Keratinocyte (primary cell): ENCODE measurements at regions not wholly inside any gene's neighbourhood (a gene's known extent, or its start where the extent isn't known, plus 50 kb on each side); places are given as distances from the start of the nearest gene placed in this dataset.

Source experiments
- DNase-seq: peaks from one replicate; pipeline ENCODE4 v3.0.0-alpha.2; 2011; ENCODE audit warnings: low read depth, missing footprints, low spot score
- FAIRE-seq: peaks from 2 replicates; lab custom pipeline; 2011; peaks lifted over from hg19 to GRCh38; lab: Jason Lieb, UNC
- H2AFZ ChIP-seq: 2 replicates; pipeline ENCODE4 v1.6.0; 2012; ENCODE audit warnings: low read length, control low read depth, inconsistent platforms; ENCODE audit not compliant: control insufficient read depth
- H3K27ac ChIP-seq: 2 replicates; pipeline ENCODE4 v1.5.1; 2011; ENCODE audit warnings: low read length; ENCODE audit not compliant: control insufficient read depth, insufficient read depth
- H3K27me3 ChIP-seq: 3 replicates; pipeline ENCODE4 v1.6.0; 2011; ENCODE audit warnings: low read length; ENCODE audit not compliant: control insufficient read depth, insufficient read depth; ENCODE audit errors: extremely low read depth
- H3K36me3 ChIP-seq, 2 experiments: 2 replicates in 1 of 2; 3 replicates in 1 of 2; pipeline ENCODE4 v1.5.1; 2011; ENCODE audit warnings: low read length in 2 of 2, mild to moderate bottlenecking in 1 of 2; ENCODE audit not compliant: control insufficient read depth in 2 of 2, insufficient read depth in 2 of 2; ENCODE audit errors: extremely low read depth in 1 of 2
- H3K4me1 ChIP-seq: 3 replicates; pipeline ENCODE4 v1.5.1; 2011; ENCODE audit warnings: low read length; ENCODE audit not compliant: control insufficient read depth, insufficient read depth; ENCODE audit errors: extremely low read depth
- H3K4me2 ChIP-seq: 3 replicates; pipeline ENCODE4 v1.6.0; 2011; ENCODE audit warnings: low read depth, low read length; ENCODE audit not compliant: control insufficient read depth, insufficient read depth; ENCODE audit errors: extremely low read depth
- H3K4me3 ChIP-seq, 3 experiments: fragments of 200-600 bp in 1 of 3; sonication (generic) in 1 of 3; 2 replicates in 2 of 3; 3 replicates in 1 of 3; pipeline ENCODE4 v1.5.1; 2011 to 2016; ENCODE audit warnings: low read length in 3 of 3, mild to moderate bottlenecking in 3 of 3, control low read depth in 2 of 3, inconsistent platforms in 1 of 3, low read depth in 1 of 3, mixed read lengths in 1 of 3, mixed run types in 1 of 3, moderate library complexity in 1 of 3; ENCODE audit not compliant: control insufficient read depth in 2 of 3, insufficient read depth in 2 of 3; ENCODE audit errors: extremely low read depth in 1 of 3
- H3K79me2 ChIP-seq: 2 replicates; pipeline ENCODE4 v1.6.0; 2012; ENCODE audit warnings: low read length; ENCODE audit not compliant: control insufficient read depth, insufficient read depth
- H3K9ac ChIP-seq: 3 replicates; pipeline ENCODE4 v1.6.0; 2011; ENCODE audit warnings: low read length; ENCODE audit not compliant: control insufficient read depth, insufficient read depth; ENCODE audit errors: extremely low read depth
- H3K9me1 ChIP-seq: 3 replicates; pipeline ENCODE4 v1.6.0; 2011; ENCODE audit warnings: low read length; ENCODE audit not compliant: control insufficient read depth, insufficient read depth; ENCODE audit errors: extremely low read depth
- H3K9me3 ChIP-seq: 2 replicates; pipeline ENCODE4 v1.5.1; 2012; ENCODE audit warnings: low read depth, low read length; ENCODE audit not compliant: control insufficient read depth
- H4K20me1 ChIP-seq: 3 replicates; pipeline ENCODE4 v1.6.0; 2011; ENCODE audit warnings: low read length; ENCODE audit not compliant: control insufficient read depth, insufficient read depth; ENCODE audit errors: extremely low read depth
- CTCF ChIP-seq, 3 experiments: IDR thresholded peaks in 1 of 3; conservative IDR thresholded peaks in 1 of 3; optimal IDR thresholded peaks in 1 of 3; 2 replicates in 2 of 3; 3 replicates in 1 of 3; pipeline versions ENCODE3 to v1.5.1; 2011; ENCODE audit warnings: low read length in 3 of 3, mild to moderate bottlenecking in 3 of 3, moderate library complexity in 2 of 3, control low read depth in 1 of 3, inconsistent platforms in 1 of 3; ENCODE audit not compliant: insufficient read depth in 2 of 3; ENCODE audit errors: extremely low read depth in 1 of 3
- EZH2 ChIP-seq: IDR thresholded peaks from one replicate; pipeline ENCODE4 v1.6.1; 2012; ENCODE audit warnings: inconsistent platforms, mild to moderate bottlenecking, low read length, moderate library complexity
- dilution Hi-C: fragments of 300-500 bp; cut with MboI; formaldehyde crosslinking; loops from one replicate; pipeline ENCODE4 v1.7.0; 2020; ENCODE audit warnings: low sequenced_read_pairs; ENCODE audit not compliant: extremely low pct_ligation_motif_present

DNA sequence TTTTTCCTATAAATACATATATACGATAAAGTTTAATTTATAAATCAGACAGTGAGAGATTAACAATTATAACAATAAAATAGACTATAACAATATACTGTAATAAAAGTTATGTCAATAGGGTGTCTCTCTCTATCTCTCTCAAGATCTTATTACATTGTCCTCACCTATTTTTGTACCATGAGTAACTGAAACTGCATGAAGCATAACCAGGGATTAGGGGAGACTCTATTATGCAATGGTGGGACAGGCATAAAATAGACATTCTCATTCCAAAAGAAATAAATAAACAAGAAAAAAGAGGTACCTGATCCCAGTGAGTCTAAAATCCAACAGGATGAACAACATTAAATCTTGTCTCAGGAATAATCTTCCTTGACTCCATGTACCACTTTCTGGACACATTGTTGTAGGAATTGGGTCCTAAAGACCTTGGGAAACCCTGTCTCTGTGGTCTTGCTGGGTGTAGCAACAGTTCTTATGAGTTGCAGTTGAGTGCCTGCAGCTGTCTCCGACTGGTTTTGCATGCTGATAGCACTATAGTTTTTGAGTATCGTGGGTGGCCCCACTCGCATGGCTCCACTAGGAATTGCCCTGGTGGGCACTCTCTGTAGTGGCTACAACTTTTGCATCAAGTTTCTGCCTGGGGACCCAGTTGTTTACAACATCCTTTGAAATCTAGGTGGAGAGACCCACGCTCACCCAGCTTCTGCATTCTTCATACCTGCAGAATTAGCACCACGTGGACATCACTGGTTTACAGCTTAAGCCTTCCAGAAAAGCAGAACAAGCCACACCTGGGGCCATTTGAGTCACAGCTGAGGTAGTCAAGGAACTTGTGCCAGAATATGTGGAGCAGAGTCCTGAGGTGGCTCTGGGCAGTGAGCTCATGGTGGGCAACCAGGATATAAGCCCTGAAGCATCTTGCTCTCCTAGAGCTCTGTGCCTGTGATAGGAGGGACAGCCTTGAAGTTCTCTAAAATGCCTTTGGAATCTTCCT is 204.7 kb downstream of the KITLG start:
- dilution Hi-C loops = no loop called here
- no peak for TF ChIP-seq CTCF (optimal IDR thresholded peaks at IDR 0.05 in 1 of 3, IDR thresholded peaks at IDR 0.05 in 1 of 3, conservative IDR thresholded peaks at IDR 0.05 in 1 of 3; ENCODE audit: extremely low read depth in 1 of 3, insufficient read depth in 2 of 3, low read length in 3 of 3)
- no peak for TF ChIP-seq EZH2
- Histone ChIP-seq H3K79me2 (no peaks in the 10 kb centered on the region), H3K4me2 (no peak overlapping the region), H3K36me3 (no peaks in the 10 kb centered on the region), H3K4me1 (peaks cover 4% of the 10 kb centered on the region), H4K20me1 (no peaks in the 10 kb centered on the region), H3K4me3 (no peak overlapping the region), H3K9ac (no peak overlapping the region), H3K27ac (no peak overlapping the region), H3K9me1 (no peaks in the 10 kb centered on the region), H3K27me3 (no peaks in the 10 kb centered on the region), H2AFZ (no peak overlapping the region), H3K9me3 (no peaks in the 10 kb centered on the region)
- FAIRE-seq (peak; percentile 70), DNase-seq (no peak)

DNA sequence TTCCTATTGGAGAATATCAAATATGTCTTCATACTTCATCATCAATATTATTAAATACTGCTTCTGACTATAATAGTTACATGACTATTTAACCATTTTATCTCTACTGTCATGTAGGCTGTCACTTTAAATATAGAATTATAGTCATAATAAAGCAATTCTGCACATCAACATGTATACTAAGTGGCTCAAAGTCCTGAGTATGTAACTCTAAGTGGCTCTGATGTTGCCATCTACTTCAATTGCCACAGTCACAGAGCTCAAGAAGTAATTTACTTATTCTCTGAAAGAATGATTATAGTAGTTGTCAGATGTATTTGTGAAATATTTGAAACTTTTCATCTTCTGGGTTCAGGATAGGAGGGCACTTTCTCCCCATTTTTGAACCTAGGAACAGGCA is 202.3 kb downstream of the KITLG start:
- no peak for TF ChIP-seq EZH2
- no peak for TF ChIP-seq CTCF (optimal IDR thresholded peaks at IDR 0.05 in 1 of 3, IDR thresholded peaks at IDR 0.05 in 1 of 3, conservative IDR thresholded peaks at IDR 0.05 in 1 of 3; ENCODE audit: extremely low read depth in 1 of 3, insufficient read depth in 2 of 3, low read length in 3 of 3)
- Histone ChIP-seq H3K4me3 (no peak overlapping the region), H3K9ac (no peak overlapping the region), H3K4me2 (no peak overlapping the region), H3K9me1 (no peaks in the 10 kb centered on the region), H3K27me3 (no peaks in the 10 kb centered on the region), H3K9me3 (no peaks in the 10 kb centered on the region), H3K79me2 (no peaks in the 10 kb centered on the region), H2AFZ (no peak overlapping the region), H3K27ac (no peak overlapping the region), H3K4me1 (peaks cover 4% of the 10 kb centered on the region), H3K36me3 (no peaks in the 10 kb centered on the region), H4K20me1 (no peaks in the 10 kb centered on the region)
- FAIRE-seq (no peak), DNase-seq (no peak)
- dilution Hi-C loops = no loop called here
